Astrocyte of the cerebellum (primary cell): ENCODE measurements at regions not wholly inside any gene's neighbourhood (a gene's known extent, or its start where the extent isn't known, plus 50 kb on each side); places are given as distances from the start of the nearest gene placed in this dataset.

Experiments used
- DNase-seq: peaks from one replicate; pipeline ENCODE4 v3.0.0-alpha.2; 2011; ENCODE audit warnings: low read depth
- H3K4me3 ChIP-seq: 2 replicates; pipeline ENCODE4 v1.5.1; 2011; ENCODE audit warnings: mild to moderate bottlenecking, low read depth, low read length, moderate library complexity
- in situ Hi-C: cut with HindIII; loops from 2 replicates; pipeline ENCODE4 v1.10.0; 2017; ENCODE audit warnings: low sequenced_read_pairs
- TF ChIP-seq, protein P1 (sequence below): IDR thresholded peaks from 2 replicates; pipeline ENCODE4 v1.5.1; 2012; ENCODE audit warnings: low read length, low read depth, moderate library complexity, mild to moderate bottlenecking; ENCODE audit errors: missing control alignments

DNA sequence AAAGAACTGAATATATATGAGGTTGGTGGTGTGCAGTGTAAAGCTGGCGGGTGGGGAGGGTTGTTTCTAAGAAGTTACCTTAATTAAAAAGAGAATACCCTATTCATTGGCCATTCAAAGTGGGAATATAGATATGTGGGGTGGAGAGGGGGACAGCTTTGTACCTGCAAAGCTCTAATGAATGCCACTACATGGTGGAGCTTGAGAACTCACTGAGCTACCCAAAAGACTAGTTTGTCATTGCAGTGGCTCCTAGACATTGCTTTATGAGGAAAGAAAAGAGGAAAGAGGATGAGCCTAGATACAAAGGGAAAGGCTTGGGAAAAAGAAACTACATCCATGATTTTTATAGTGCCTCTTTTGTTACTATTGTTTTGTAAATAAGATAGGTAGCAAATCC, 209.9 kb upstream of the SPRY1 start:
- TF ChIP-seq, protein P1, sequence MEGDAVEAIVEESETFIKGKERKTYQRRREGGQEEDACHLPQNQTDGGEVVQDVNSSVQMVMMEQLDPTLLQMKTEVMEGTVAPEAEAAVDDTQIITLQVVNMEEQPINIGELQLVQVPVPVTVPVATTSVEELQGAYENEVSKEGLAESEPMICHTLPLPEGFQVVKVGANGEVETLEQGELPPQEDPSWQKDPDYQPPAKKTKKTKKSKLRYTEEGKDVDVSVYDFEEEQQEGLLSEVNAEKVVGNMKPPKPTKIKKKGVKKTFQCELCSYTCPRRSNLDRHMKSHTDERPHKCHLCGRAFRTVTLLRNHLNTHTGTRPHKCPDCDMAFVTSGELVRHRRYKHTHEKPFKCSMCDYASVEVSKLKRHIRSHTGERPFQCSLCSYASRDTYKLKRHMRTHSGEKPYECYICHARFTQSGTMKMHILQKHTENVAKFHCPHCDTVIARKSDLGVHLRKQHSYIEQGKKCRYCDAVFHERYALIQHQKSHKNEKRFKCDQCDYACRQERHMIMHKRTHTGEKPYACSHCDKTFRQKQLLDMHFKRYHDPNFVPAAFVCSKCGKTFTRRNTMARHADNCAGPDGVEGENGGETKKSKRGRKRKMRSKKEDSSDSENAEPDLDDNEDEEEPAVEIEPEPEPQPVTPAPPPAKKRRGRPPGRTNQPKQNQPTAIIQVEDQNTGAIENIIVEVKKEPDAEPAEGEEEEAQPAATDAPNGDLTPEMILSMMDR, result no peak
- in situ Hi-C loops, result no loop called here
- no peak overlapping the region for H3K4me3 ChIP-seq

DNA sequence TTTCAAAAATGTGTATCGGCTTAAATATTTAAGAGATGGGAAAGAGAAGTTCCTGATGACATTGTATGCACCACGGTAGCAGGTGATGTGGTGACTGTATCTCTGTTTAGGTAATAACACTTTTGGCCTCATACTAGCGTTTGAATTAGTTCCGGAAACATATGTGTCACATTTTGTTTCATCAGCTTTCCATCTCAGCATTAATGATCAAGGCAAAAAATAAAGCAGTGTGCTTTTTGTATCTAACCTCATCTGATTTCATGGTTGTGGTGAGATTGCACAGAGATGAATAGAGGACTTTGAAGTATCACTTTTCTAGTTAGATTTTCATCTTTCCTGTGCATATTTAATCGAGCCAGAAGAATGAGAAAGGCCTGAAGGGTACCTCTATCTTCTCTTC, 206.4 kb upstream of the SPRY1 start:
- no peak for DNase-seq
- in situ Hi-C loops, result no loop called here
- H3K4me3 ChIP-seq, result no peak overlapping the region
- TF ChIP-seq, protein P1, result no peak

More for the DNA sequence above, 209.9 kb upstream of the SPRY1 start:
- DNase-seq, result no peak

DNA sequence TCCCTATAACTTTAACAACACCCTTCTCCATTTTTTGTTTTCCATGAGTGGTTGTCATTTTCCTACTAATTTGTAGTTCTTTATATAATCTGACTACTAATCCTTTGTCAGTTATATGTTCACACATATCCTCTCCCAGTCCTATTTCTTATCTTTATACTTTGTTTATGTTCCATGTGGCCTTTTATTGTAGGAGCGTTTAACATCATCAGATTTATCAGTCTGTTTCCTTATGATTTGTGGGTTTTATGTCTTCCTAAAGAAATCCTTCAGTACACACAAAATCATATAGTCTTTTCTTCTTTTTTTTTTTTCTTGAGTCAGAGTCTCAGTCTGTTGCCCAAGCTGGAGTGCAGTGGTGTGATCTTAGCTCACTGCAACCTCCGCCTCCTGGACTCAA, 204.9 kb upstream of the SPRY1 start:
- H3K4me3 ChIP-seq, result no peak overlapping the region
- TF ChIP-seq, protein P1, result no peak
- in situ Hi-C loops, result no loop called here
- no peak for DNase-seq

DNA sequence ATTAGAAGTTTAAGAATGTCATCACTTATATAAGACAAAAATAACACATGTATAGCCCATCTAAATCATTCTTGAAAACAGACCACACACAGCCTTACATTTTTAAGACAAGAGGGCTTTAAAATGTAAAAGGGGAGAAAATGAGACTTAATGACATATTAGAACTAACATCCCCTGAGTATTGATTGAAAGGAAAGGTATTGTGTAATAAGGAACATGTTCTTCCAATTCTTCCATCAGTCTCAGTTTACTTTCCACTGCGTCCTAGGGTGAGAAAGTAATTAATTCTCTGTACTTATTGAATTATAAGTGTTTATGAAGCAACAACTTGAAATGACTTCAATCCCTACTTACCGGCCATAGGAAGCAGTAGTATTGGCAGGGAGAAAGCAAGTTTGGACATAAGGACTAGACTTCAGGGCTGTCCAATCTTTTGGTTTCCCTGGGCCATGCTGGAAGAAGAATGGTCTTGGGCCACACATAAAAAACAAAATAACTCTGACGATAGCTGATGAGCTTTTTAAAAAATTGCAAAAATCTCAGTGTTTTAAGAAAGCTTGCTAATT, 202.7 kb upstream of the SPRY1 start:
- no peak overlapping the region for H3K4me3 ChIP-seq
- in situ Hi-C loops, result no loop called here
- TF ChIP-seq, protein P1, result no peak
- DNase-seq, result no peak

DNA sequence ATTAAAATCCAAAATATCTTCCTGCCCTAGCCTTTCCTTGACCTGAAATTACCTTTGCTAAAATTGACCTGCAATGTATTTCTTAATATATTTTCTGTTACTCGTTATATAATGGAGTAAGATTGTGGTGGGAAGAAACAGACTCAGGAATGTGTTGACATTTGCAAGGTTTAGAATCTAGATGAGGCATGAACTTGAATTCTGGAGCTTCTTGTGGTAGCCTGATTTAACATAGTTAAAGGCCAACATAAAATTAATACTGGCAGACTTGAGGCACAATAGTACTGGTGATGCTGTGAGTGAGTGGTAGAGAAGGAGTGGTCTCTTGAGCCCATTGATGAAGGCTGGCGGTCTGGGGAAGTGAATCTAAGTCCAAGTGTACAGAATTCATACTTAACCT, 197.9 kb upstream of the SPRY1 start:
- TF ChIP-seq, protein P1, result no peak
- no peak overlapping the region for H3K4me3 ChIP-seq
- in situ Hi-C loops, result no loop called here
- peak; percentile 2 for DNase-seq

DNA sequence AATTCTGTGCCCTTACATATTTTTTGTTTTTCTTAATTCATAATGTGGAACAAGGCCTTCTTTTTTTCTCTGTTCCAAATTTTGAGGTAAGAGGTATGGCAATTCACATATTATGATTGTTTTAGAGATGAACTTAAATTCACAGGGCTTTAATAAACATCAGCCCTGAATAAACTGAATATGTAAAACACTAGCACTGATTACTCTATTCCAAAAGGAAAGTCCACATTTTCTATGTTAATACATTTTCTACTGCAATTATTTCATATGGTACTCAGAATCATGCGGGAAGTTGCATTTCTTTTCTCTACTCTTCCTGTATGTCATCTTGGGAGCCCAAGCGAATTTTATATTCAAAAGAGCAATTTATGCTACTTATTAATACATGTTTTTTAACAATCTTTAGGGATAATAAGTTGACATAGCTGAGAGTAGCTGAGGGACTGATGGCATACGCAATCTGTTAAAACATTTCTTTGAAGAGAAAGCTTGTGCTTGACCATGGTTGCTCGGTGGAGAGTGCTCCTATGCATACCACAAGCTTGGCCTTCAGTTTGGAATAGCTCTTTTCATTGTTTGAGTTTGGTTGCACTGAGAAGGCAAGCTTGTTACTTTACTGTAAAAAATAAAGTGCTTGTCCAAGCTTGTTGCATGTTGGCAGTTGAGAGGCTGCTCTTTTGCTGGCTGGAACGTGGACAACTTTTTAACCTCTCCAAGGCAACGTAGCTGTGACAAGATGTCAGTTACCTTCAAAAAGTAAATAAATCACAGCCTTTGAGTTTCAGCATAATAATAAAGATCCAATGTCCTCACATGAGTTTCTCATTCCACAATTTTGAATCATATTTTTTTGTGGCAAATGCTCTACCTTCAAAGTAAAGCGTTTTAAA, 196.3 kb upstream of the SPRY1 start:
- in situ Hi-C loops, result loop anchor here (5.0 kb wide), 1 partner anchor 37 kb away; no protein-coding TSS in a partner anchor
- TF ChIP-seq, protein P1, result no peak
- H3K4me3 ChIP-seq, result no peak overlapping the region
- DNase-seq, result no peak
